Astrocyte (in vitro differentiated cells and primary cell): ENCODE measurements at regions not wholly inside any gene's neighbourhood (a gene's known extent, or its start where the extent isn't known, plus 50 kb on each side); places are given as distances from the start of the nearest gene placed in this dataset.

Experiments
- EZH2 ChIP-seq: IDR thresholded peaks from 2 replicates; pipeline ENCODE4 v1.6.1; 2012; ENCODE audit warnings: mild to moderate bottlenecking, low read length, inconsistent platforms; ENCODE audit not compliant: insufficient read depth
- TF ChIP-seq, protein P1 (sequence below): IDR thresholded peaks from 2 replicates; pipeline ENCODE4 v1.5.1; 2011; ENCODE audit warnings: low read depth, mild to moderate bottlenecking, inconsistent platforms, low read length, moderate library complexity; ENCODE audit not compliant: insufficient read depth

DNA sequence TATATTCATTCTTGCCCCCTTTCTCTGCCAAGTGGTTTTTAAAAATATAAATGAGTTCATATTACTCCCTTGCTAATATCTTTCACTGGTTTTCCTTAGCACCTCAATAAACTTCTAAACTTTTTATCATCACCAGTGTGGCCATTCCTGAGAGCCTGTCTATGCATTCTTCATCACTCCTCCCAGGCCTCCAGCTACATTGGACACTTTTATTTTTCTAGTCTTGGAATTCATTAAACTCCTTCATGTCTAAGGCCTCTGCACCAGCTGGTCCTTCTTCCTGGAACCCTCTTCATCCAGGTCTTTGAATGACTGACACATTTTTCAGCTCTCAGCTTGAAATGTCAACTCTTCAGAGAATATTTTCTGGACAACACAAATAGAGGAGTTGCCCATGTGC lies 120.4 kb upstream of the P2RY1 start:
- TF ChIP-seq, protein P1, sequence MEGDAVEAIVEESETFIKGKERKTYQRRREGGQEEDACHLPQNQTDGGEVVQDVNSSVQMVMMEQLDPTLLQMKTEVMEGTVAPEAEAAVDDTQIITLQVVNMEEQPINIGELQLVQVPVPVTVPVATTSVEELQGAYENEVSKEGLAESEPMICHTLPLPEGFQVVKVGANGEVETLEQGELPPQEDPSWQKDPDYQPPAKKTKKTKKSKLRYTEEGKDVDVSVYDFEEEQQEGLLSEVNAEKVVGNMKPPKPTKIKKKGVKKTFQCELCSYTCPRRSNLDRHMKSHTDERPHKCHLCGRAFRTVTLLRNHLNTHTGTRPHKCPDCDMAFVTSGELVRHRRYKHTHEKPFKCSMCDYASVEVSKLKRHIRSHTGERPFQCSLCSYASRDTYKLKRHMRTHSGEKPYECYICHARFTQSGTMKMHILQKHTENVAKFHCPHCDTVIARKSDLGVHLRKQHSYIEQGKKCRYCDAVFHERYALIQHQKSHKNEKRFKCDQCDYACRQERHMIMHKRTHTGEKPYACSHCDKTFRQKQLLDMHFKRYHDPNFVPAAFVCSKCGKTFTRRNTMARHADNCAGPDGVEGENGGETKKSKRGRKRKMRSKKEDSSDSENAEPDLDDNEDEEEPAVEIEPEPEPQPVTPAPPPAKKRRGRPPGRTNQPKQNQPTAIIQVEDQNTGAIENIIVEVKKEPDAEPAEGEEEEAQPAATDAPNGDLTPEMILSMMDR: no peak
- no peak for TF ChIP-seq EZH2
